HCT116 (cell line): ENCODE measurements at regions not wholly inside any gene's neighbourhood (a gene's known extent, or its start where the extent isn't known, plus 50 kb on each side); places are given as distances from the start of the nearest gene placed in this dataset.

ENCODE experiments used
- ATAC-seq: fragments of 200-7000 bp; cut with Tn5 transposase; 2 replicates; pipeline ENCODE4 v1.9.1; 2020; ENCODE audit warnings: mild to moderate bottlenecking, moderate library complexity
- BruUV-seq: library from RNA; stranded (reverse); fragments of 400-500 nt; replicated peaks from 2 replicates; lab custom pipeline; 2021; lab: Mats Ljungman, UMichigan
- CTCF ChIA-PET: fragments of 300-600 bp; sonication (Branson Sonifier 250); formaldehyde crosslinking; loops from one replicate; lab custom pipeline; 2021; ENCODE audit warnings: antibody characterized with exemption; lab: Charles Lee
- POLR2A ChIA-PET: fragments of 300-600, 350-600 bp; sonication (Branson Sonifier 250); formaldehyde crosslinking; loops from one replicate; lab custom pipeline; 2021; ENCODE audit warnings: antibody characterized with exemption; lab: Charles Lee
- RAD21 ChIA-PET, 2 experiments: fragments of 300-600 bp; sonication (Branson Sonifier 250); formaldehyde crosslinking; loops; one replicate each; lab custom pipeline; 2023; ENCODE audit warnings: low total read pairs in 2 of 2; ENCODE audit not compliant: uncharacterized antibody in 2 of 2, unreplicated experiment in 2 of 2, low non-redundant PET in 1 of 2; lab: Charles Lee
- DNase-seq: peaks from one replicate; pipeline ENCODE4 v3.0.0-alpha.2; 2010; ENCODE audit warnings: low read depth, low spot score
- H2AFZ ChIP-seq: fragments of 200-600 bp; shearing (Covaris generic), sonication (generic); 2 replicates; pipeline ENCODE4 v1.6.1; 2017; ENCODE audit warnings: low read depth, mixed run types, mixed read lengths, antibody characterized with exemption, low read length; ENCODE audit not compliant: poor library complexity, severe bottlenecking
- H3K27ac ChIP-seq: 2 replicates; pipeline ENCODE4 v1.5.1; 2012; ENCODE audit warnings: low read depth, low read length
- H3K27me3 ChIP-seq: fragments of 200-600 bp; sonication (generic); 2 replicates; pipeline ENCODE4 v1.6.1; 2016; ENCODE audit warnings: mixed run types, low read length, mixed read lengths; ENCODE audit not compliant: insufficient read depth
- H3K36me3 ChIP-seq, 2 experiments: fragments of 200-500 bp in 1 of 2; fragments of 200-600 bp in 1 of 2; sonication (Bioruptor generic) in 1 of 2; sonication (generic) in 1 of 2; 2 replicates each; pipeline versions ENCODE4 v1.5.1 to v1.6.1; 2014 to 2016; ENCODE audit warnings: low read length in 2 of 2, inconsistent platforms in 1 of 2, mixed read lengths in 1 of 2, mixed run types in 1 of 2; ENCODE audit not compliant: insufficient read depth in 2 of 2, control insufficient read depth in 1 of 2
- H3K4me1 ChIP-seq, 2 experiments: fragments of 200-600 bp in 1 of 2; sonication (generic) in 1 of 2; 2 replicates each; pipeline versions ENCODE4 v1.5.1 to v1.6.1; 2012 to 2017; ENCODE audit warnings: low read length in 2 of 2, inconsistent platforms in 1 of 2, mild to moderate bottlenecking in 1 of 2, mixed read lengths in 1 of 2, mixed run types in 1 of 2, moderate library complexity in 1 of 2; ENCODE audit not compliant: insufficient read depth in 2 of 2, control insufficient read depth in 1 of 2
- H3K4me2 ChIP-seq: fragments of 200-600 bp; sonication (generic); 2 replicates; pipeline ENCODE4 v1.6.1; 2017; ENCODE audit warnings: mixed run types, low read length, mixed read lengths
- H3K4me3 ChIP-seq, 2 experiments: fragments of 200-600 bp in 1 of 2; sonication (generic) in 1 of 2; replicated peaks in 1 of 2; 2 replicates each; pipeline ENCODE4 v1.5.1; 2011 to 2016; ENCODE audit warnings: low read length in 2 of 2, control low read depth in 1 of 2, low read depth in 1 of 2, mild to moderate bottlenecking in 1 of 2, mixed read lengths in 1 of 2, mixed run types in 1 of 2
- H3K79me2 ChIP-seq: fragments of 200-600 bp; sonication (generic); 2 replicates; pipeline ENCODE4 v1.6.1; 2017; ENCODE audit warnings: mild to moderate bottlenecking, mixed run types, low read length, moderate library complexity, mixed read lengths; ENCODE audit not compliant: insufficient read depth
- H3K9ac ChIP-seq: fragments of 200-600 bp; sonication (generic); 2 replicates; pipeline ENCODE4 v1.6.1; 2016; ENCODE audit warnings: low read length, mixed read lengths
- H3K9me2 ChIP-seq: fragments of 200-600 bp; sonication (generic), shearing (Covaris generic); 2 replicates; pipeline ENCODE4 v1.6.1; 2017; ENCODE audit warnings: mixed run types, mild to moderate bottlenecking, moderate library complexity; ENCODE audit not compliant: insufficient read depth
- H3K9me3 ChIP-seq, 2 experiments: fragments of 200-500 bp in 1 of 2; fragments of 200-600 bp in 1 of 2; sonication (Bioruptor generic) in 1 of 2; sonication (generic) in 1 of 2; 2 replicates each; pipeline ENCODE4 v1.6.1; 2014 to 2017; ENCODE audit warnings: low read length in 2 of 2, mixed read lengths in 2 of 2, inconsistent platforms in 1 of 2, low read depth in 1 of 2, mild to moderate bottlenecking in 1 of 2, mixed run types in 1 of 2, moderate library complexity in 1 of 2; ENCODE audit not compliant: control insufficient read depth in 1 of 2, insufficient read depth in 1 of 2
- H4K20me1 ChIP-seq: fragments of 200-600 bp; sonication (generic), shearing (Covaris generic); 2 replicates; pipeline ENCODE4 v1.6.1; 2017; ENCODE audit warnings: mixed run types, mild to moderate bottlenecking, moderate library complexity; ENCODE audit not compliant: insufficient read depth
- CEBPB ChIP-seq: IDR thresholded peaks from 2 replicates; pipeline ENCODE4 v1.6.1; 2012; ENCODE audit warnings: low read depth
- EGR1 ChIP-seq: IDR thresholded peaks from 2 replicates; pipeline ENCODE4 v1.6.1; 2012; ENCODE audit warnings: low read depth
- EZH2 ChIP-seq: fragments of 200-600 bp; sonication (generic); IDR thresholded peaks from 2 replicates; pipeline ENCODE4 v1.6.1; 2017; ENCODE audit warnings: antibody characterized with exemption, mixed run types
- EZH2phosphoT487 ChIP-seq: fragments of 200-600 bp; IDR thresholded peaks from 2 replicates; pipeline ENCODE4 v1.6.1; 2018; ENCODE audit warnings: antibody characterized with exemption, borderline replicate concordance
- FOSL1 ChIP-seq: IDR thresholded peaks from 2 replicates; pipeline ENCODE4 v1.6.1; 2012; ENCODE audit warnings: low read depth
- JUND ChIP-seq: IDR thresholded peaks from 2 replicates; pipeline ENCODE4 v1.6.1; 2012
- SP1 ChIP-seq: IDR thresholded peaks from 2 replicates; pipeline ENCODE4 v1.6.1; 2012; ENCODE audit warnings: low read depth
- YY1 ChIP-seq: IDR thresholded peaks from 2 replicates; pipeline ENCODE4 v1.6.1; 2011; ENCODE audit warnings: low read length, low read depth, moderate library complexity, mild to moderate bottlenecking; ENCODE audit not compliant: insufficient replicate concordance; ENCODE audit errors: extremely low read depth
- ZNF274 ChIP-seq: fragments of 200-500 bp; sonication (Bioruptor generic); IDR thresholded peaks from 2 replicates; pipeline ENCODE4 v1.6.1; 2014; ENCODE audit warnings: mild to moderate bottlenecking, low read depth, low read length, inconsistent platforms
- intact Hi-C: fragments of 100-400 bp; cut with micrococcal nuclease; formaldehyde crosslinking; loops from 2 replicates; pipeline ENCODE4 v1.10.0; 2022
- TF ChIP-seq, protein P1 (sequence below): IDR thresholded peaks from 2 replicates; pipeline ENCODE4 v1.6.1; 2011; ENCODE audit warnings: mild to moderate bottlenecking, low read length, moderate library complexity; ENCODE audit not compliant: insufficient replicate concordance; ENCODE audit errors: extremely low read depth
- TF ChIP-seq, protein P2 (sequence below): IDR thresholded peaks from 2 replicates; pipeline ENCODE4 v1.6.1; 2012
- TF ChIP-seq, protein P3 (sequence below): IDR thresholded peaks from 2 replicates; pipeline ENCODE4 v1.6.1; 2012; ENCODE audit warnings: low read depth
- TF ChIP-seq, protein P4 (sequence below): IDR thresholded peaks from 2 replicates; pipeline ENCODE4 v1.6.1; 2012
- TF ChIP-seq, protein P5 (sequence below), 3 experiments: fragments of 200-600 bp in 1 of 3; sonication (generic) in 1 of 3; IDR thresholded peaks in 2 of 3; conservative IDR thresholded peaks in 1 of 3; 2 replicates each; pipeline ENCODE4 v1.5.1; 2012 to 2017; ENCODE audit warnings: low read depth in 2 of 3, low read length in 2 of 3, antibody characterized with exemption in 1 of 3, borderline replicate concordance in 1 of 3, control low read depth in 1 of 3, mild to moderate bottlenecking in 1 of 3, mixed read lengths in 1 of 3, mixed run types in 1 of 3, moderate library complexity in 1 of 3; ENCODE audit not compliant: insufficient read depth in 1 of 3

DNA sequence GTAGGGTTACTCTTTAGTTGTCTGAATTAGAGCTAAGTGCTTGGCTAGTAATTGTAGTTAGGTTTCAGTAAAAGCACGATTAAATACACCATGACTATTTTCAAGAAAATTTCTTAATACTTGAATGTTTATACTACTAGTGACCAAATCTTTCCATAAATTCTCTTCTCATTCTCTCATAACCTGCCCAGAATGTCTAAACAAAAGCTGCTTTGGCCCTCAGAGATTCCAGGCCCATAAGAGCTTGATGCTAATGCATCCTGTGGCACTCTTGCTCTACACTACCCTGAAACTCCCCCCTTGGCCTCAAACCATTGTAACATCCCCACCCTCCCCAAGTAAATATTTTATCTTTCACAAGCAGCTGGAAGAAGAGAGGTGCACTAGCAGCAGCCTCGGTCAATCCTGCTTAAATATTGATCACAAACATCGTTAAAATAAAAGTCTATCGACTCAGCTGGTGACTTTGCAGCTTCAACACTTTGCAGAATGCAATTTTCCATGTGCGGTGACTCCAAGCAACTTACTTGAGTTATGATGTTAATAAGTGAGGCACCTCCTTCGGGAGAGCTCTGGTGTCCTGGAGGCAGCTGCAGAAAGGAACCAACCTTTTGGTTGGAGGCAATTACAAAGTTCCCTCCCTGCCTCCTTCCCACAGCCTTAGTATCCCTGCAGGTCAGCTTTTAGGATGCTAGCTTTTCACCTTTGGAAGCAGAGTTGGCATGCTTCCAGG, 315.6 kb upstream of the PLXNA2 start:
- H3K9ac ChIP-seq: no peak overlapping the region
- BruUV-seq: no TSS peak
- no peaks in the 10 kb centered on the region for H3K79me2 ChIP-seq
- intact Hi-C loops: no loop called here
- ChIA-PET POLR2A (no interaction called here), CTCF (no interaction called here), RAD21 (no interaction called here)
- H2AFZ ChIP-seq: no peak overlapping the region
- H4K20me1 ChIP-seq: no peaks in the 10 kb centered on the region
- no peak for ATAC-seq
- peaks cover 5% of the 10 kb centered on the region for H3K27me3 ChIP-seq
- no peak overlapping the region for H3K27ac ChIP-seq
- TF ChIP-seq, protein P1, sequence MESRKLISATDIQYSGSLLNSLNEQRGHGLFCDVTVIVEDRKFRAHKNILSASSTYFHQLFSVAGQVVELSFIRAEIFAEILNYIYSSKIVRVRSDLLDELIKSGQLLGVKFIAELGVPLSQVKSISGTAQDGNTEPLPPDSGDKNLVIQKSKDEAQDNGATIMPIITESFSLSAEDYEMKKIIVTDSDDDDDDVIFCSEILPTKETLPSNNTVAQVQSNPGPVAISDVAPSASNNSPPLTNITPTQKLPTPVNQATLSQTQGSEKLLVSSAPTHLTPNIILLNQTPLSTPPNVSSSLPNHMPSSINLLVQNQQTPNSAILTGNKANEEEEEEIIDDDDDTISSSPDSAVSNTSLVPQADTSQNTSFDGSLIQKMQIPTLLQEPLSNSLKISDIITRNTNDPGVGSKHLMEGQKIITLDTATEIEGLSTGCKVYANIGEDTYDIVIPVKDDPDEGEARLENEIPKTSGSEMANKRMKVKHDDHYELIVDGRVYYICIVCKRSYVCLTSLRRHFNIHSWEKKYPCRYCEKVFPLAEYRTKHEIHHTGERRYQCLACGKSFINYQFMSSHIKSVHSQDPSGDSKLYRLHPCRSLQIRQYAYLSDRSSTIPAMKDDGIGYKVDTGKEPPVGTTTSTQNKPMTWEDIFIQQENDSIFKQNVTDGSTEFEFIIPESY: no peak
- TF ChIP-seq, protein P2, sequence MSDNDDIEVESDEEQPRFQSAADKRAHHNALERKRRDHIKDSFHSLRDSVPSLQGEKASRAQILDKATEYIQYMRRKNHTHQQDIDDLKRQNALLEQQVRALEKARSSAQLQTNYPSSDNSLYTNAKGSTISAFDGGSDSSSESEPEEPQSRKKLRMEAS: no peak
- TF ChIP-seq, protein P3, sequence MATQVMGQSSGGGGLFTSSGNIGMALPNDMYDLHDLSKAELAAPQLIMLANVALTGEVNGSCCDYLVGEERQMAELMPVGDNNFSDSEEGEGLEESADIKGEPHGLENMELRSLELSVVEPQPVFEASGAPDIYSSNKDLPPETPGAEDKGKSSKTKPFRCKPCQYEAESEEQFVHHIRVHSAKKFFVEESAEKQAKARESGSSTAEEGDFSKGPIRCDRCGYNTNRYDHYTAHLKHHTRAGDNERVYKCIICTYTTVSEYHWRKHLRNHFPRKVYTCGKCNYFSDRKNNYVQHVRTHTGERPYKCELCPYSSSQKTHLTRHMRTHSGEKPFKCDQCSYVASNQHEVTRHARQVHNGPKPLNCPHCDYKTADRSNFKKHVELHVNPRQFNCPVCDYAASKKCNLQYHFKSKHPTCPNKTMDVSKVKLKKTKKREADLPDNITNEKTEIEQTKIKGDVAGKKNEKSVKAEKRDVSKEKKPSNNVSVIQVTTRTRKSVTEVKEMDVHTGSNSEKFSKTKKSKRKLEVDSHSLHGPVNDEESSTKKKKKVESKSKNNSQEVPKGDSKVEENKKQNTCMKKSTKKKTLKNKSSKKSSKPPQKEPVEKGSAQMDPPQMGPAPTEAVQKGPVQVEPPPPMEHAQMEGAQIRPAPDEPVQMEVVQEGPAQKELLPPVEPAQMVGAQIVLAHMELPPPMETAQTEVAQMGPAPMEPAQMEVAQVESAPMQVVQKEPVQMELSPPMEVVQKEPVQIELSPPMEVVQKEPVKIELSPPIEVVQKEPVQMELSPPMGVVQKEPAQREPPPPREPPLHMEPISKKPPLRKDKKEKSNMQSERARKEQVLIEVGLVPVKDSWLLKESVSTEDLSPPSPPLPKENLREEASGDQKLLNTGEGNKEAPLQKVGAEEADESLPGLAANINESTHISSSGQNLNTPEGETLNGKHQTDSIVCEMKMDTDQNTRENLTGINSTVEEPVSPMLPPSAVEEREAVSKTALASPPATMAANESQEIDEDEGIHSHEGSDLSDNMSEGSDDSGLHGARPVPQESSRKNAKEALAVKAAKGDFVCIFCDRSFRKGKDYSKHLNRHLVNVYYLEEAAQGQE: no peak
- TF ChIP-seq EZH2 (no peak), CEBPB (no peak), FOSL1 (no peak), EZH2phosphoT487 (no peak), ZNF274 (no peak), SP1 (no peak), EGR1 (no peak), JUND (no peak), YY1 (no peak)
- TF ChIP-seq, protein P4, sequence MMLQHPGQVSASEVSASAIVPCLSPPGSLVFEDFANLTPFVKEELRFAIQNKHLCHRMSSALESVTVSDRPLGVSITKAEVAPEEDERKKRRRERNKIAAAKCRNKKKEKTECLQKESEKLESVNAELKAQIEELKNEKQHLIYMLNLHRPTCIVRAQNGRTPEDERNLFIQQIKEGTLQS: no peak
- TF ChIP-seq, protein P5, sequence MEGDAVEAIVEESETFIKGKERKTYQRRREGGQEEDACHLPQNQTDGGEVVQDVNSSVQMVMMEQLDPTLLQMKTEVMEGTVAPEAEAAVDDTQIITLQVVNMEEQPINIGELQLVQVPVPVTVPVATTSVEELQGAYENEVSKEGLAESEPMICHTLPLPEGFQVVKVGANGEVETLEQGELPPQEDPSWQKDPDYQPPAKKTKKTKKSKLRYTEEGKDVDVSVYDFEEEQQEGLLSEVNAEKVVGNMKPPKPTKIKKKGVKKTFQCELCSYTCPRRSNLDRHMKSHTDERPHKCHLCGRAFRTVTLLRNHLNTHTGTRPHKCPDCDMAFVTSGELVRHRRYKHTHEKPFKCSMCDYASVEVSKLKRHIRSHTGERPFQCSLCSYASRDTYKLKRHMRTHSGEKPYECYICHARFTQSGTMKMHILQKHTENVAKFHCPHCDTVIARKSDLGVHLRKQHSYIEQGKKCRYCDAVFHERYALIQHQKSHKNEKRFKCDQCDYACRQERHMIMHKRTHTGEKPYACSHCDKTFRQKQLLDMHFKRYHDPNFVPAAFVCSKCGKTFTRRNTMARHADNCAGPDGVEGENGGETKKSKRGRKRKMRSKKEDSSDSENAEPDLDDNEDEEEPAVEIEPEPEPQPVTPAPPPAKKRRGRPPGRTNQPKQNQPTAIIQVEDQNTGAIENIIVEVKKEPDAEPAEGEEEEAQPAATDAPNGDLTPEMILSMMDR (IDR thresholded peaks at IDR 0.05 in 2 of 3, conservative IDR thresholded peaks at IDR 0.05 in 1 of 3; ENCODE audit: borderline replicate concordance in 1 of 3, insufficient read depth in 1 of 3, low read depth in 2 of 3, low read length in 2 of 3): no peak
- TF ChIP-seq, all 23 proteins: peak for 0
- no peaks in the 10 kb centered on the region for H3K36me3 ChIP-seq
- H3K4me3 ChIP-seq: no peak overlapping the region
- no peak overlapping the region for H3K4me2 ChIP-seq
- H3K9me2 ChIP-seq: no peaks in the 10 kb centered on the region
- H3K4me1 ChIP-seq: no peaks in the 10 kb centered on the region
- H3K9me3 ChIP-seq: no peaks in the 10 kb centered on the region
- DNase-seq: no peak
